AG09309 (cell line): ENCODE measurements at regions not wholly inside any gene's neighbourhood (a gene's known extent, or its start where the extent isn't known, plus 50 kb on each side); places are given as distances from the start of the nearest gene placed in this dataset.

Source experiments
- DNase-seq: peaks from one replicate; pipeline ENCODE4 v3.0.0-alpha.2; 2010; ENCODE audit warnings: low read depth
- H3K4me3 ChIP-seq: 2 replicates; pipeline ENCODE4 v1.5.1; 2011; ENCODE audit warnings: mild to moderate bottlenecking, low read depth, low read length, moderate library complexity; ENCODE audit not compliant: control insufficient read depth
- CTCF ChIP-seq: IDR thresholded peaks from 2 replicates; pipeline ENCODE4 v1.5.1; 2011; ENCODE audit warnings: mild to moderate bottlenecking, low read depth, low read length, inconsistent platforms; ENCODE audit not compliant: insufficient read depth, control insufficient read depth; ENCODE audit errors: missing control alignments

DNA sequence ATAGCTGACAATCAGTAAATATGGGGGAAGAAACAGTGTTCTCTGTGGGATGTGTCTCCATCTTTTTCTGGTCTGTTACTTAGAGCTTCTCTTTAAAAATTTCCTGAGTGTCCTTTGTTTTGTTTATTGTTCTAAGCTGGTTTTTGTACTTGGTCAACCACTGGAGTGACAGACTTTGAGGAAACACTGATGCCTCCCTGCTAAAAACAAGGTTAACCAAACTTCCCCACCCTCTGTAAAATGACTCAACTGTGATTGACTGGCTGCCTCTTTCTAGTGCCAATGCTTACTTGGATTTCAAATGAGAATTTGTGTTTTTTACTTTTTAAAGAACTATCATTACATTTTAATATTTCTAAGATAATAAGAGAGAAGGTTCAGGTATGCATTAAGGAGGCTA, 65.1 kb upstream of the SPINK5 start:
- DNase-seq = no peak
- TF ChIP-seq CTCF = no peak
- no peak overlapping the region for H3K4me3 ChIP-seq

DNA sequence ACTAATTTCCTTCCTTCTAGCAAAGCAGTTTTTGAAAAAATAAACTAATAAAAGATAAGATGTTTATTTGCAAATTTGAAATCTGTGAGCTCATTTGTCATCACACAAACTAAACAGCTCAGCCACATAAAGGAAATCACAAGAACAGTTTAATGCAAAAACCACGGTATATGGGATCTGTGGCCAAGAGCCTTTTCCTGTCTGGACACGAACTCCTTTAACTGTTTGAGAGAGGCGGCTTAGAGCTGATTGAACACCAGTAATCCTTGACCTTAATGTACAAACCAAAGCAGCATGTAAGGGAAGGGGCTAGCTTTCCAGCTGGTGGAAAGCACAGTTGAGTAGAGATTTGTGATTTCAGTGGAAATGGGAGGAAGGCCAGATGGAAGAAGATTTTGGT, 66.3 kb upstream of the SPINK5 start:
- TF ChIP-seq CTCF = no peak
- no peak overlapping the region for H3K4me3 ChIP-seq
- DNase-seq = no peak

DNA sequence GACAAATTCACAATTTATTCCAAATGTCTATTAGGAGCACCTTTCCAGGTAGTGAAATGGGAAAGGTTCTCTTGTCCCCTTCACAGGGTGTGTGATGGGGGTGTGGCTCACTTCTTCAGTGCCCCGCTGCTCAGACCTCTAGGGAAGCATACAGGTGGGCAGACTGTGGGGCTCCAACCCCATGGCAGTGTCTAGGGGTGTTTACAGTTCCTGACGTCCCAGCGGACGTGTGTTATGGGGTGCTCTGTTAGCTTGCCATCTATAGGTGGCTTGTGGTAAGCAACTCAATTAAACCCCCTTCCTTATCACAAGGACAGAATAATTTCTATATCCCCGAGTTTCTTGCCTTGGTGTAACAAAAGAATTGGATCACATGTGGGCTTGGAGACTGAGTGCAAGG, 67.4 kb upstream of the SPINK5 start:
- TF ChIP-seq CTCF = no peak
- no peak overlapping the region for H3K4me3 ChIP-seq
- DNase-seq = no peak

- TF ChIP-seq CTCF = no peak
- no peak overlapping the region for H3K4me3 ChIP-seq
- DNase-seq = no peak
Observed at GRCh38 chr5:147995846-147996245, 67.9 kb upstream of the SPINK5 start.

DNA sequence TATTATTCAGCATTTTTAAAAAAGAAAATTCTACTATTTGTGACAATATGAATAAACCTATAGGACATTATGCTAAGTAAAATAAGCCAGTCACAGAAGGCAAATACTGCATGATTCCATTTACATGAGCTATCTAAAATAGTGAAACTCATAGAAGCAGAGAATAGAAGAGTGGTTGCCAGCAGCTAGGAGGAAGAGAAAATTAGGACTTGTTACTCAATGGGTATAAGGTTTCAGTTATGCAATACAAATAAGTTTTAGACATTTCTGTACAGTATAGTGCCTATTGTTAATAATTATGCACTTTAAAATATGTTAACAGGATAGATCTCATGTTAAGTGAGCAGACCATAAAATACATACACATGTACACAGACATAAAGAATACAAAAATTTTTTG, 73.8 kb upstream of the SPINK5 start:
- DNase-seq = no peak
- TF ChIP-seq CTCF = no peak
- no peak overlapping the region for H3K4me3 ChIP-seq

DNA sequence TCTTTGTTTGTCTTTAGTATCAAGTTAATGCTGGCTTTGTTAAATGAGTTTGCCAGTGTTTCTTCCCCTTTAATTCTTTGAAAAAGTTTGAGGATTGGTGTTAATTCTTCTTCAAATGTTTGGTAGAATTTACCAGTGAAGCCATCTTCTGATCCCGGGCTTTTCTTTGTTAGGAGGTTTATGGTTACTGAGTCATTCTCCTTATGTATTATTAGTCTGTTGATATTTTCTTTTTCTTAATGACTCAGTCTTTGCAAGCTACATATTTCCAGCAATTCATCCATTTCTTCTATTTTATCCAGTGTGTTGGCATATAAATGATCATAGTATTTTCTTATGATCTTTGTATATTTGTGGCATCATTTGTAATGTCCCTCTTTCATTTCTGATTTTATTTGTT, 74.5 kb upstream of the SPINK5 start:
- H3K4me3 ChIP-seq = no peak overlapping the region
- no peak for DNase-seq
- TF ChIP-seq CTCF = no peak

- H3K4me3 ChIP-seq = no peak overlapping the region
- TF ChIP-seq CTCF = no peak
- DNase-seq = no peak
Observed at GRCh38 chr5:147986134-147986757, 77.5 kb upstream of the SPINK5 start.
